Activated naive CD4-positive, alpha-beta T cell treated with anti-CD3 and anti-CD28 coated beads, Interleukin-2, amount 50 U/mL, for 72 hours (primary cell): ENCODE measurements at regions not wholly inside any gene's neighbourhood (a gene's known extent, or its start where the extent isn't known, plus 50 kb on each side); places are given as distances from the start of the nearest gene placed in this dataset.

ENCODE experiments used
- ATAC-seq, 2 donors: fragments of 150-1000 bp; cut with Tn5 transposase; 2 replicates each; pipeline ENCODE4 v1.10.0; 2021; ENCODE audit warnings: mild to moderate bottlenecking in 2 of 2, moderate library complexity in 2 of 2
- DNase-seq, 2 donors: peaks; one replicate each; pipeline ENCODE4 v3.0.0; 2021 to 2022; ENCODE audit warnings: low spot score in 2 of 2
- H3K27ac Mint-ChIP-seq, 2 donors: one replicate each; pipeline ENCODE4 v1.8.0; 2022; ENCODE audit warnings: mild to moderate bottlenecking in 2 of 2, mixed read lengths in 2 of 2
- H3K36me3 Mint-ChIP-seq, 2 donors: one replicate each; pipeline ENCODE4 v1.8.0; 2022; ENCODE audit warnings: mixed read lengths in 2 of 2
- H3K9me3 Mint-ChIP-seq, 2 donors: one replicate each; pipeline ENCODE4 v1.8.0; 2022; ENCODE audit warnings: mixed read lengths in 2 of 2

DNA sequence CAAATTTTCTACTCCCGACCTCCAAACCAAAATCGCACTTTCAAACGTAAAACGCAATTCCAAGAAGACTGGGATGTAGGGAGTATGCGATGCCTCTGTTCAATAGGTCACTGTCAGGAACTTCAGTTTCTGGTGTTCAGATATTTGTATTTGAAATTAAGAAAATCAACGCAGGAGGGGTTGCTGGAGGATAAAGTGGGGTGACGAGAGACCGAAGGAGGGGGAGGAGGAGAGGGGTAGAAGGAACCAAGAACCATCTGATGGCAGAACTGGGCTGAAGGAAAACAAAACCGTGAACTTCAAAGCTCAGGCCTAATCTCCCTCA lies 293.8 kb upstream of the NFE2L3 start:
- Mint-ChIP-seq H3K9me3 (peaks cover 6 to 13% of the 10 kb centered on the region in 2 donors), H3K27ac (no peak overlapping the region), H3K36me3 (peaks cover 13 to 40% of the 10 kb centered on the region in 2 donors)
- no peak for ATAC-seq
- no peak for DNase-seq

DNA sequence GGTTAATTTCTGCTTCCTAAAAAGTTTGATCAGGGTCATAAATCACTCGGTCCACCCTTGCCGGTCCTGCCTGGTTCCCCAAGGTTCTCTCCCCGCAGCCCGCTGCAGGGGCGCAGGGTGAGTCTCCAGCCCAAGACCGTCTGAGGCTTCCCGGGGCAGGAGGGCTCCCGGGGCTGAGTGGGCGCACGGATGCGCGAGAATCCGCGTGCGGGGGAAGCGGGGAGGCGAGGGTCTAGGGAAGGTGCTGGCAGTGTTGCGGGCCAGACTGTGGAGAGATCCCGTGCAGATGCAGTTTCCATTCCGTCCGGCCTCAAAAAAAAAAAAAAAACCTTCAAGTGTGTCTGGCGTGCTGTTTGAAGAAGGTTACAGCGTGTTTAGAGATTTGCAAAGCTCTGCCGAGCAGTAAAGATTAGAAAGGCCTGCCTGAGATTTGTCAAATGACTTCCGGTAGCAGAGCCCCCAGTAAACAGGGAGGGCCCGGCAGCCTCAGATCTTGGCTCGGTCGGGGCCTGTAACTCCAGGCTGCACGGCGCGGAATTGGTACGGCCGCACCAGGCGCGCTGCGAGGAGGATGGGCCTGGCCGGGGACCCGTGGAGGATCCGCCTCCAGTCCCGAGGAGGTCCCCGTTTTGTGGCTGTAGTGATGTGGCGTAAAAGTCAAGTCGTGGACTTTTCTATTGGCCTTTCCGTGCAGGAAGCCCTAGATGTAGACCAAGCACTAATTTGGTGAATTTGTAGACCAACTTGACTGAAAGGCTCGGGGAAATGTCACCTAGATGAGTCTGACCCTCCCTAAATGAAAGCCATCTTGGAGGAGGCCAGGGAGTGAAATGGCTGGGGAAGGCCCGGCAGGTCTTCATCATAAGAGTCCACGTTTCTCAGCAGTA lies 293.2 kb upstream of the NFE2L3 start:
- DNase-seq: no peak
- ATAC-seq: no peak
- H3K36me3 Mint-ChIP-seq: peaks cover 13 to 42% of the 10 kb centered on the region in 2 donors
- H3K27ac Mint-ChIP-seq: peak overlapping the region in 1 of 2 donors; percentile 90
- peaks cover 6 to 13% of the 10 kb centered on the region in 2 donors for H3K9me3 Mint-ChIP-seq

DNA sequence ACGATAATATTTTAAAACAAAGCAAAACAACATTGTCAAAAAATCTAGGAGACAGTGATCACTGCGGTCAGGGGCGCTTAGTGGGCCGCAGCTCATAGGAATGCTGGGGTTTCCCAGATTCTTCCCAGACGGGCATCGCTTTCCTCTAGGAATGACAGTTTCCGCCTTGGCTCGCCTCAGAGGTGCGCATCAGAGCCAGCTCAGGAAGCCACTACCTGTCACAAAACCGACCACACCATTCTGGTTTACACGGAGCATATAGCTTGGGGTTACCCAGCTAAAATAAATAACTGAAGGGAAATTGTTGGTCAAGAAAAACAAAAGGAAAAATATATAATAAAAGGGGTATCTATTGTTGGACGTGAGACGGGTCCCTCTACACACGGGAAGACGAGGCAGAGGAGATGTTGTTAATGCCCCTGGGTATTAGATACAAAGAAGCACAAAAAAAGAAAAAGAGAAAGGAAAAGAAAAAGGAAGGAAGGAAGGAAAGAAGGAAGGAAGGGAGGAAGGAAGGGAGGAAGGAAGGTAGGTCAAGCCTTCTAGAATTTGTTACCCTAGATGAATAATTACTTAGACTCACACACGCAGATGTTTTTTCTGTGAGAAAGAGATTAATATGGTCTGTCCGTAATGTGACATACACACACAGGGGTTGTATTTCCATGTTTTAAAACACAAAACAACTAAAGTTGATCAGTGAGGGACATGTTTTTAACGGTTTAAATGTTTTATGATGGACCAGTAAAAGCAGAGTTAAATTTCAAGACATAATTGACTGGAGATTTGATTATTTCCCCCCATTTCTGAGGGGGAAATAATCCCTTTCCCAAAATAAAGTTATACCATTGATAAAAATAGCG lies 292.4 kb upstream of the NFE2L3 start:
- DNase-seq (no peak), ATAC-seq (no peak)
- Mint-ChIP-seq H3K9me3 (peaks cover 6 to 13% of the 10 kb centered on the region in 2 donors), H3K27ac (peak overlapping the region in 1 of 2 donors; percentile 90), H3K36me3 (peaks cover 13 to 40% of the 10 kb centered on the region in 2 donors)

DNA sequence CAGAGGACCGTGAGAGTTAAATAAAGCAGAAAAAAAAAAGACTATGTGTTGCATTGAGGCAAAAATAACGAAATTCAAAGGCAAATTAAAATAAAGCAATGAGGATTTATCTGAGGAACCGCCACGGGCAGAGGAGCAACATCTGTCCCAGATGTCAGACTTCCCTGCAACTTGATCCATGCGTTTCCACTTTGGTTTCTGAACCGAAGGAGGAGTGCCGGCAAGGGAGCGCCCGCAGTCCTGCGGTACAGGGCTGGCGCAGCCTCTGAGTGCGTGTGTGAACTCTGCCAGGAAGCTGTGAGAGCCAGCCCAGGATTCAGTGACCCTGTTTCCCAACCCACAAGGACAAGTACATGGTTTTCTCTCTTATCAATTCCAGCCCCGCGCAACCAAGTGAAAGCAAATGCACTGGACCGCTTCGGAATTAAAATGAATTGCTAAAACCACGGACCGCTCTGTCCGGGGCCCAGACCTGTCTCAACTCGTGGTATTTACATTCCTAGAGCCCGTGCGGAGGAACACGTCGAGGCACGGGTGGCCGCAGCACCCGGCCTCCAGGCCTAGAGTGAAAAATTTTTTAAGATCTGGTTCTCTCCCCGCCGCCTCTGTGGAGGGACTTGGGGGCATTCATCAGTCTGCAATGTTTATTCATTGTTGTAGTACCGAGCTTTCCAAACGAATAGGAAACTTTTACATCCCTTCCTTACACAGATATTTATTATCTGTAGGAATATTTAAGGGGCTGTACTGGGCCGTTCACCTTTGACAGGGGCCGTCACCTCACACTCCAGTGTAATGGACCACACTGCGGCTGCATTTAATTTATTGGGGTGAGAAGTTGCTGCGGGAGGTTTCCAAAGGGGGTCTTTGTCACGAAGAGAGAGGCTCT lies 291.5 kb upstream of the NFE2L3 start:
- DNase-seq (no peak), ATAC-seq (no peak)
- H3K27ac Mint-ChIP-seq: peak overlapping the region in 1 of 2 donors; percentile 72

DNA sequence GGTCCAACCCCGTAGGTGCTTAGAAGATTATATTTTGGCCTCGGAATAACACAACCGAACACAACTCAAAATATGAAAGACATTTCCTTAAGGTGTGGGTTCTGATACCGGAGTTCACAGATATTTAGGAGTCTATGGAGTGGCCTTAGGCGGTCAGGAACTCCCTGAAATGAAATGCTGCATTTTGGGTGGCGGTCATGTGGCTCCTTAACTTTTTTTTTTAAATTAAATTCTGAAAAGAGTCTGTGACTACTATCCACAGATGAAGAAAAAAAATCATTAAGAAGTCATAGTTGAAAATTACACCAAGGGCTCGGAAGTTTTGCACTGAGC lies 290.9 kb upstream of the NFE2L3 start:
- H3K36me3 Mint-ChIP-seq: peaks cover 13 to 40% of the 10 kb centered on the region in 2 donors
- ATAC-seq: no peak
- DNase-seq: no peak
- no peak overlapping the region for H3K27ac Mint-ChIP-seq
- peaks cover 6 to 13% of the 10 kb centered on the region in 2 donors for H3K9me3 Mint-ChIP-seq

More for the DNA sequence above, 291.5 kb upstream of the NFE2L3 start:
- Mint-ChIP-seq H3K9me3 (peaks cover 6 to 13% of the 10 kb centered on the region in 2 donors), H3K36me3 (peaks cover 13 to 40% of the 10 kb centered on the region in 2 donors)

DNA sequence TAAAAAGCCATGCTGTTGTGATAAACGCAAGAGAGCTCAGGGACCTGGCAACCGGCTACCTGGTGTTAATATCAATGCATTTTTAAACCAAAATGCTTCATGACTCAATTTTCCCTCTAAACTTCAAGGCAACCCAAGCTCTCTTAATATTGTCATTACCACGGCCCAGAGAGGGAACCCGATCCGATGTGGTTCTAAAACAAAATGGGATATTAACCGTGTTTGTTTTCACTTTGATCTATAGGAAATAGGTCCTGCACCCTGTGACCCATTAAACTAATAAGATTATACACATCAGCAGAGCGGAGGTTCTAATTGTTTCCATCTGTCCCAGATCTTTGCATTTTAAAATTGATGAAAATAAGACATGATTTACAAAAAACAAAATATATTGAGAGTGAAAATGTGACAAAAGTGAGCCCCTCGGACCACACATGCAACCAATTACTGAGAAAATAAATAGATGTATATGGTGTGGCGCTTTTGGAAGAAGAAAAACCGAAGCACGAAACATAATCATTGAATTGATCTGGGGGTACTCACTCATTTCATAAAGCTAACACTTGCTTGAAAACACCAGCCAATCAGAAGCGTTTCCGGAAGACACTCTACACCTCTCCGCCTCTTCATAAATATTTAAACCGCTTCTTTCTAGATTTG lies 290.3 kb upstream of the NFE2L3 start:
- ATAC-seq: no peak
- no peak for DNase-seq
- Mint-ChIP-seq H3K9me3 (peaks cover 6 to 13% of the 10 kb centered on the region in 2 donors), H3K36me3 (peaks cover 13 to 40% of the 10 kb centered on the region in 2 donors), H3K27ac (peak overlapping the region; percentile 20 to 77)

DNA sequence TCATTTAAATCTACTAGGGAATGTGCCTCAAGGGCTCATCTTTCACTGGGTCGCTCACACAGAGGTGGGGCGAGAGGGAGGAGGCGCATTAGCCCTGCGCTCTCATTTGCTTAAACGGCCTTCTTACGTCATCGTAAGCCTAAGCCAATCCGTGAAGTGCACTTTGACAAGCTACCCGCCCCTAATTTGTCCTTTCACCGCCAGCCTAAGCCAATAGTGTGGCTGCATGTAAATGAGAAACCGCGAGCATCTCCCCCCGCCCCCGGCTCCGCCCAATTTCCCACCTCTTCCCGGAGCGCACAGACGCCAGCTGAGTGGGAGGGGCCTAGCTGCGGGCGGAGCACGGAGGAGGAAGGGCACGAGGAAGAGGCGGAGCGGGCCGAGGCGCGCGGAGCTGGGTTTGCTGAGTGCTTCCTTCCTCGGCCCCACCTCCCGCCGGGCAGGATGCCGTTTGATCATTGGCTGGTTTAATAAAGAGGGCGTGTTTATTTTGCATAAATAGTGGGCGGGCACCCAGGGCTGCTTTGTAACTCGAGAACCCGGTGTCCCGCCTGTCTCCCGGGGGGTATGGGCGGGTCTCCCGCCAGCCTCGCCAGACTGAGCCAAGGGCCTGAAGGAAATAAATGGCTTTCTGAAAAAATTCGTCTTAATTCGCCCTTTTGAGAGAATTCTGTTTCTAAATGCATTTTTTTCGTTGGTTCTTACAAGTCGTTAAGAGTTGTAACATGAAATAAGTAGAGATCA lies 289.6 kb upstream of the NFE2L3 start:
- peaks cover 13 to 40% of the 10 kb centered on the region in 2 donors for H3K36me3 Mint-ChIP-seq
- peak; percentile 91 to 92 for ATAC-seq
- DNase-seq: peak; percentile 94 to 96
- peaks cover 6 to 13% of the 10 kb centered on the region in 2 donors for H3K9me3 Mint-ChIP-seq
- peak overlapping the region; percentile 20 to 77 for H3K27ac Mint-ChIP-seq

DNA sequence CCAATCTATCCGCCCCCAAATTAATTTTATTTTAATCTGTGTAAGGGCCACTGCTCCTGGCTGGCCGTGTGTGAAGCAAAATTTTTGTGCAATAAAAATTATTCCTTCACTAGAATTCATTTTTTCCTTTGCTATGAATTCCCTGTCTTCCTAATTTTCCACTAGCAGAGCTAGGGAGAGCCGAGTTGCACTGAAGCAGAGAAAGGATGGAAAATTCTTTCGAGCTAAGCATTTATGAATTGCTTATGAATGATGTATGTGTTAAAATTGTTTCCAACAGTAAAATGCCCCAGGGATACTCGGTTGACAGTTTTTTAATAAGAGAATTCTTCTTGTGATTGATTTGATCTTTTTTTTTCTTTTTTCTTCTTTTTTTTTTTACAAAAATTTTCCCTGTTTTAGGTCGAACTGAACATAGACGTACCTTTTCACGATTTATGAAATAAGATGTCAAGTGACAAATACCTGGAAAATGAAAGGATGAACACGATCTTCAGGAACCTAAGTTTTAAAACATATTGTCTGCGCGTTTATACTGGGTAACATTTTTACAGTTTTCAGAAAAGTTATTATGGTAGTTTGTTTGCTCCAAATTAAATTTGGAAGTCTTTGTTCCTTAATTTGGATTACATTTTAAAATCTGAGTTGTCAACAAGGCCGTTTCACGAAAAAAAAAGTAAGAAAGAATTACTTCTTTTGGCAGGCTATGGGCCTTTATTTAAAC lies 288.8 kb upstream of the NFE2L3 start:
- ATAC-seq (no peak), DNase-seq (no peak)
- Mint-ChIP-seq H3K36me3 (peaks cover 13 to 40% of the 10 kb centered on the region in 2 donors), H3K9me3 (peaks cover 6 to 13% of the 10 kb centered on the region in 2 donors), H3K27ac (no peak overlapping the region)

DNA sequence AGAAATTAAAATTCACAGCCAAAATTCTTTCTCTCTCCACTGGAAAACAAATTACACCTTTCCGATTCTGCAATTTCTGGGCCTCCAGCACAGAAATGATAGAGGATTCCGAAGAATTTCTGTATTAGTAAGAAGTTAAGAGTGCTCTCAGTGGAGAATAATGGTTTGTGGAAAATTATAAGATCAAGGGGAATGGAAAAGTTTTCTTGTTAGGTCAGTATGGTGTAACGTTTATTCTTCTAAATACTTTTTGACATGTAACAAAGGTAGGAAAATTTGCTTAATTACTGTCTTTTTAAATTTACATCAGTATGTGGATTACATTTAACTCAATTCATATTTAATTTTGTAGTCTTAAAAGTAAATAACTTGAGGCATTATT lies 288.3 kb upstream of the NFE2L3 start:
- H3K9me3 Mint-ChIP-seq: peaks cover 6 to 13% of the 10 kb centered on the region in 2 donors
- ATAC-seq (no peak), DNase-seq (no peak)
- no peak overlapping the region for H3K27ac Mint-ChIP-seq
- H3K36me3 Mint-ChIP-seq: peaks cover 13 to 39% of the 10 kb centered on the region in 2 donors

DNA sequence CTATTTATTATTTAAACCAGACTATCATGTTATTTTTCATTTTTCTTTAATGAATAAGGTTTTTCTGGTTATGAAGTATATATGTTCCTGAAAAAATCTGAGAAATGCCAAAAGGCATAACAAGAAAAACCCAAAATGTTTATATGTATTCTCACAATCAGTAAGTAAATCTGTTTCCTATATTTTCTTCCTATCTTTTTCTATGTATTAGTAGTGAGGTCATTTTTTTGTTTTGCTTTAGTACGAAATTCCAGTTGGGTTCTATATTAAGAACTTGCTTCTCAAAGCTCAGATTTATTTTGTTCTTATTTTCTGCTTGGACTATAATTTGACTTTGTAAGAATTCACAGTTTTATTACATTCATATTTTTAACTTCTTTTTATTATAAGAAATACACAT lies 287.5 kb upstream of the NFE2L3 start:
- H3K9me3 Mint-ChIP-seq: peaks cover 6 to 13% of the 10 kb centered on the region in 2 donors
- H3K36me3 Mint-ChIP-seq: peaks cover 13 to 32% of the 10 kb centered on the region in 2 donors
- no peak overlapping the region for H3K27ac Mint-ChIP-seq
- DNase-seq: no peak
- ATAC-seq: no peak

DNA sequence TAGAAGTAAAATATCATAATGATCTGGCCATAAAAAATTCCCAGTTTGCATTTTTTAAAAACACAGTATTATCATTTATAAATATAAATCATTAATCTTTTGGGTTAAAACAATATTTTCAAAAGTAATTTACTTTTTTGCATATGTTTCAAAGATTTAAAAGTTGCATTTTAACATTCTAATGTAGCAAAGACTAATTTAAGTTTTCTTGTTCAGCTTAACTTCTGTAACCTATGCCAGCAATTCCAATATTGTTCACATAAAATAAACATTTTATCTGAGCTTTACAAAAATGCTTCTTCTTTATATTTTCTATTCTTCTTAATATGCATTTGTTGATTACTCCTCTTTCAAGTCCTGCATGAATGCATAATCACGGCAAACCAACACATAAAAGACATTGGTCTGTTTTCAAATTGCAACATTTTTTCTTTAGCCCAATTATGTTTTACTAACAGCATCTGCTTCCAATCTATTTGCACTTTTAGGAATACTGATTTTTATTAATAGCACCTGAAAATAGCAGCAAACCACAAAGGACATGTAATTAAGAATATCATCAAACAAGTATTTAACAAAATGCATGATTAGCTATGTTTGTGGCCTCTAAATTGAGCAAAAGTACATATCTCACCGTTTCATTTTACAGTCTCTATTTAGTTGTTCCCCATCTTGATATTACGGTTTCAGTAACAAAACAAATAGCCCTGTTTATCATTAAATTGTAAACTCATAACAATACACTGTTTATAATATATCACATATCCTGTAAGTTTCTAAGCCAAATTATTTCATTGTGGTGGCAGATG lies 286.9 kb upstream of the NFE2L3 start:
- peaks cover 6 to 8% of the 10 kb centered on the region in 2 donors for H3K9me3 Mint-ChIP-seq
- H3K36me3 Mint-ChIP-seq: peaks cover 13 to 25% of the 10 kb centered on the region in 2 donors
- no peak overlapping the region for H3K27ac Mint-ChIP-seq
- DNase-seq (no peak), ATAC-seq (no peak)

DNA sequence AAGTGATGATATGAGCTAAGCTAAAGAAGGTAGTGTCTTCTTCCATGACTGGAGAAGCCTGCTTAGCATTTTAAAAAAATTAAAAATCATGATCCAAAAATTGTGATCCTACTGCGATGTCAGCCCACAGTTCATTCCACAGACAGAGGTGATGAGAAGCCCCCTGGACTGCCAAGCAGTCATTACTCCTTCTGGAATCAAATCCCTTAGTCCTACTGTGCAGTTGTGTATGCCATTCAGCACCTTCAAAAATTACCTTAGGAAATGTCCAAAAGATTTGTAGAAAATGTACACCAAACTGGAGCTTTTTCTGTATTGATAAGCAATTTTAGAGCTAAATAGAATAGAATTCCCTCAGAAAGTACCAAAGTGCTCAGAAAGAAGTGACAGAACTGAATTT lies 283.5 kb upstream of the NFE2L3 start:
- DNase-seq (no peak), ATAC-seq (no peak)
- H3K9me3 Mint-ChIP-seq: no peaks in the 10 kb centered on the region
- H3K27ac Mint-ChIP-seq: no peak overlapping the region
- peaks cover 0 to 4% of the 10 kb centered on the region in 2 donors for H3K36me3 Mint-ChIP-seq

DNA sequence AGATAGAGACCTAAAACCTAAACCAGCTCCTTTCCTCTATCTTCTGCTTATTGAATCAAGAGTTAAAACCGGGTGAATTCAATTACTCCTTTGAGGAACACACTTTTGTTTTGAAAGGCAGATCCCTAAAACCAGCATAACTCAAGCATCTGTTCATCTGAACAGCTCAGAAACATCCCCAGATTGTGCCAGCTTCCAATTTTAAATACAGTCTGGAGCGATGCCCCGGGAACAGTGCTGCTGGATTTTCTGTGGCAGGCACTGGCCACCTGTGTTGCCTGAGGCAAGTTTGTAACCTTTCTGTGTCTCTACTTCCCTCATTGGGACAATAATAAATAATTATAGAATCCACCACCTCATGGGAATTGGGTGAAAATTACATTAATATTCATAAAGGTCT lies 281.4 kb upstream of the NFE2L3 start:
- H3K9me3 Mint-ChIP-seq: no peaks in the 10 kb centered on the region
- H3K36me3 Mint-ChIP-seq: no peaks in the 10 kb centered on the region
- ATAC-seq (no peak), DNase-seq (no peak)
- no peak overlapping the region for H3K27ac Mint-ChIP-seq

DNA sequence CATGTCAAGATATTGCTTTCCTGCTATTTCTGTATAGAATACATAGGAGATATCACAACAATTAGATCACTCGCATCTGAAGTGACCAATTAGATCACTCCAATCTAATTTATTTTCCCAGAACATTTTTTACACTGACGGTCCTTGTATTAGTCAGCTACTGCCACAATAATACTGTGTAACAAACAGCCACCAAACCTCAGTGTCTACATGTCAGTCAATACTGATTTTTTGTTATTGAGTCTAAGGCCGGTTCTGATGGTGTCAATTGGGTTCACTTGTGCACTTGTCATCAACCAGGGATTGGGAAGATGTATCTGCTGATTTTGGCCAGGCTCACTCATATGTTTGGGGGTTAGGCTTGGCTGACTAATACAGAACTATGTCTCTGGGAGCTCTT lies 275.9 kb upstream of the NFE2L3 start:
- no peaks in the 10 kb centered on the region for H3K9me3 Mint-ChIP-seq
- no peak for ATAC-seq
- no peaks in the 10 kb centered on the region for H3K36me3 Mint-ChIP-seq
- no peak overlapping the region for H3K27ac Mint-ChIP-seq
- DNase-seq: no peak
